NCI-H187 (cell line): ENCODE measurements at regions not wholly inside any gene's neighbourhood (a gene's known extent, or its start where the extent isn't known, plus 50 kb on each side); places are given as distances from the start of the nearest gene placed in this dataset.

ENCODE experiments used
- DNase-seq, 2 experiments: peaks; one replicate each; lab custom pipeline; 2025; lab: John Stamatoyannopoulos, UW

- no peak for DNase-seq
Measured at GRCh38 chr2:120898961-120899750, 163.5 kb downstream of the GLI2 start.

GRCh38 chr2:120899771-120900170 lies 164.1 kb downstream of the GLI2 start:
- DNase-seq = no peak

- no peak for DNase-seq
Measured at GRCh38 chr2:120901201-120901600, 165.5 kb downstream of the GLI2 start.

GRCh38 chr2:120902592-120902991 lies 166.9 kb downstream of the GLI2 start:
- DNase-seq = no peak

DNA sequence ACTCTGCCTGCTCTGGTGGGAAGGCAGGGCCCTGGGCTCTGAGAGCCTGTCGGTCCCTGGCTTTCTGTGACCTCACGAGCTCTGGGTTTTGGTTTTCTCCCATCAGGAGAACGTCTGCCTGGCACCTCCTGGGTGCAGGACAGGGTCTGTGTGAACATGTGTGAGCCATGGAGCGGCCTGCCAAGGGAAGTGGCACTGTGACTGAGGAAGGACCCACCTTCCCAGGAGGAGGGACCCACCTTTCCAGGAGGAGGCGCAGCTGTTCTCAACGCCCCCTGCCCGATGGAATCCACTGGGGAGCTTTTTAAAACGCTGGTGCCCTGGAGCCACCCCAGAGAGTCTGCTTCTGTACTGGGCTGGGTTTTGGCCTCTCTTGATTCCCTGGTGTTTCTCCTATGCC lies 168.7 kb downstream of the GLI2 start:
- DNase-seq = no peak

DNA sequence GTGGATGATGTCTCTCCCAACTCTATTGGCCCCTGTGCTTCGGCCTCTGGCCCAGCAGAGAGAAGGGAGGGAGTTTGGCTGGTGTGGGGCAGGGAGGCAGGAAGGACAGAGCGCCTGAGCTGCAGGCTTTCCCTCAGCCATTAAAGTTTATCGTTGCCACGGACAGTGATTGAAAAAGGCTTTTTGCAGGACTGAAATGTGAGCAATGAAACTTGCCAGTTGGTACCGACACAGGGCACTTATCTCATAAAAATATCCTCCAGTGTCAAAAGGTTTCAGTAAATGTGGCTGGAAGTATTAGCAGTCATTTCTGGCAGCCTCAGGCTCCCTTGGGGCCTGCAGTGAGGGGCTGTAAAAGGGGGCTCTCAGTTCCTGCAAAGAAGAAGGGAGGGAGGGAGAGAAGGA lies 169.2 kb downstream of the GLI2 start:
- no peak for DNase-seq

DNA sequence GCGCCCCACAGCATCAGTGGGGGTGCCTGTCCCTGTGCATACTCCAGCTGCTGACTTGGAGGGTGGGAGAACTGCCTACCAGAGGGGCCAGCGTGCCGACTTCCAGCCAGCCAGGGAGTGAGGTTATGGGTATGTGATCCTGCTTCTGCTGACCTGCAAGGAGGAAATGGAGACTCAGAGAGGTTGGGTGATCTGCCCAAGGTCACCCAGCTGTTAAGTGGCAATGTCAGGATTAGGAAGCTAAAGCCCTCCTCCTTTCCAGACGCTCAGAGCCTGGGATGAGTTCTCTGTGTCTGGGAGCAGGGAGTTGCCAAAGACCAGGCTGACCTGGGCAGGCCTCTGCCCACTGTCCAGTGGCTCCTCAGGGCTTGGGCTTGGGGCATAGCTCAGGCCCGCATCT lies 169.6 kb downstream of the GLI2 start:
- no peak for DNase-seq

DNA sequence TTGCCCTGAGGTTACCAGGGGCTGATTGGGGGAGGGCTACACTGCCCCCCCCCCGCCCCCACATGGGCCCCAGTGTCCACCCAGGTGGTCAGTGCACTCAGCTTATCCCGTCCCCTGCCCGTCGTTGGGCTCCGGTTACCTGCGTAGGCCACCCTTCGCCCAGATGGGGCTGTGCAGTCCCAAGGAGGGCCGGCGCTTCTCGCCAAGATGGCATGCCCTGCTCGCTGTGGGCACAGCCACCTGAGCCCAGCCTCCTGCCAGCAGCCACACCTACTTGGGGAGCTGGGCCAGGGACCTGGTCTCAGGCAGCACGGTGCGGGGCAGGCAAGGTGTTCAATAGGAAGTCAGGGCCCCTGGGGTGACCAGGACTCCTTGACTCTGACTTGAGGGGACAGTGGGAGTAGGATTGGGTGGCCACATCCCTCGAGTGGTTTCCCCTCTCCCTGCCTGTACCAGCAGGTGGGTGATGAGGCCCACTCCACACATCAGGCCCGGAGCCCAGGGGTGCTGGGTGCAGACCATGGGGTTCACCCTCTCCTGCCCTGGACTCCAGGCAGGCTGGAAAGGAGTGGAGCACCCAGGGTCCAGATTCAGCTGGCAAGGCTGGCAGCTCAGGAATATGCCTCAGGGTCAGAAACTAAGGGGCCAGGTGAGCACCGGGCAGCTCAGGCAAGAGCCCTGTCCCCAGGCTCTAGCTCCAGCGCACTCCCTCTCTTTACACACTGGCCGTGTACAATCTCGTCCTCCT lies 170.3 kb downstream of the GLI2 start:
- DNase-seq = no peak

DNA sequence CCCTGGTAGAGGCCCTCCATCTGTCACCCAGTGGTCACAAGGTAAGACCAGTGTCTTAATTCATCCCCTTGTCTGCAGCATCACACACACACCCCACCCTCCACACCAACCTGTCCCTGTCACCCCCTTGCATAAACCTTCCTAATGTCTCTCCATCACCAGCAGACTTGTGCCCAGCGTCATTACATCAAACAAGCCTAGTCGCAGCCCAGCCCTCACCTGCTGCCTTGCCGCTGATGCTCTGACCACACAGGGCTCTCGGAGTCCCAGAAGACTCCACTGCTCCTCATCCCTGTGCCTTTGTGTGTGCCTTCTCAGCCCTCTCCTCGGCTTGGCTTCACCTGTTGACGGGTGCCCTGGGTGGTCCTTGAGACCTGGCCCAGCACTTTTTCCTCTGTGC lies 171.2 kb downstream of the GLI2 start:
- no peak for DNase-seq

GRCh38 chr2:120907822-120908221 lies 172.2 kb downstream of the GLI2 start:
- no peak for DNase-seq

GRCh38 chr2:120908314-120908975 lies 172.8 kb downstream of the GLI2 start:
- DNase-seq = no peak

DNA sequence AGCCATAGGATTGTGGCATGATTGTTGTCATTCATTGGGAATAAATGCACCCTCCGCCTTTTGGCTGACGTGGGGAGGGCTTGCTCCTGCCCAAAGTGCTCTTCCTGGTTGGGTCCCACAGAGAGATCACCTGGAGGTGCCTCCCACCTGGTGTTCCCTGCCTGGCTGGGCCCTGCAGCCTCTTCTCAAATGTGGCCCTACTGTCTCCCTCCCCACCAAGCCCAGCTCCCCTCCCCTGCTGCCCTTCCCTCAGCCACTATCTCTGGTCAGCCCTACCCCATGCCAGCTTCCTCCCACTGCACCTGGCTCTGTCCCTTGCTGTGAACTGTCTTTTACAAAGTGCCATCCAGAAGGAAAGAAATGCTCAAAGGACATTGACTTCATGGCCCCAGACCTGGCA lies 173.4 kb downstream of the GLI2 start:
- no peak for DNase-seq

DNA sequence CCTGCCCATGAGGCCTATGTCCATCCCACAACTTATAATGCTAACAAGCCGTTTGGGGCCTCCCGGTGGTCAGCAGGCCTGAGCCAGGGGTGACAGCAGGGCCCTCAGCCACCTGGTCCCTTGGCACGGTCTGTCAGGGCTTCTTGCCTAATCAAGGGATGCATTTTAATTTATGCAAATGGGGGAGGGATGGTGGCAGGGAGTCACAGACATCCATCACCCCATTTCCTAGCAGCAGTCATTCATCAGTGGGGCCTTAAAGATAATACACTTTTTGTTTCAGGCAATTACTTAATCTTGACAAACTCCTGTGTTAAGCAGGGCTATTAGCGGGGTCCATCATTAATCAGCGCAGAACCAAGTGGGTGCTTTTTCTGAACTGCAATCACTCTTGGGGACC lies 174.5 kb downstream of the GLI2 start:
- DNase-seq = no peak

GRCh38 chr2:120910956-120911951 lies 175.6 kb downstream of the GLI2 start:
- no peak for DNase-seq

GRCh38 chr2:120912101-120912985 lies 176.7 kb downstream of the GLI2 start:
- no peak for DNase-seq

GRCh38 chr2:120913972-120914838 lies 178.5 kb downstream of the GLI2 start:
- DNase-seq = no peak

DNA sequence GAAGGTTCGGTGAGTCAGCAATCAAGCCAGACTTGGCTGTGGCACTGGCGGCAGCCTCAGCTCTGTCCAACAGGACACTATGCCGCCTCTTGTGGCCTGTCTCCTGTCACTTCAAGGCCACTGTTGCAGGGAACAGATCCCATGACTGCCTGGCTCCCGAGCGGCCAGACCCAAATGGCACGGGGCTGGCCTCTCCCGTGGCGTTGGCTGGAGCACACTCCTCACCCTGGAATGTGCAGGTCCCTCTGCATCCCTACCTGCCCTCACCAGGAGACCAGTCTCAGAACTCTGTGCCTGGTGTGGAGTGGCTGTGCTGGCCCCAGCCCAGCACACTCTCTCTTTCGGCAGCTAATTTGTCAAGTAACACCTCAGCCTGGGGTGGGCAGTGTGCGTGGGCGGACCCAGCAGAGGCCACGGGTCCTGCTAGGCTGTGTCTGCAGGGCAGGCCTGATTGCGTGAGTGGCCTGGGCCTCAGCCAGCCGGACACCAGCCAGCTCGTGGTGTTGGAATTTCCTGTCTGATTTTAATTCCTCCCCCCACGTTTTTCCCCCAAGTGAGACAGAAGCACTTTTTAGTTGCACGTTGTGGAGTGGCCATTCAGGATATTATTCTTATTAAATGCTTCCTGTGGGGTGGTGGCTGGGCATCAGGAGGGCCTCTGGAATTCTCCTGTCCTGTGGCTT lies 179.3 kb downstream of the GLI2 start:
- DNase-seq = no peak

GRCh38 chr2:120915670-120916069 lies 180.0 kb downstream of the GLI2 start:
- no peak for DNase-seq

- no peak for DNase-seq
Measured at GRCh38 chr2:120916446-120916845, 180.8 kb downstream of the GLI2 start.
